ENCODE measurements at regions not wholly inside any gene's neighbourhood (a gene's known extent, or its start where the extent isn't known, plus 50 kb on each side); places are given as distances from the start of the nearest gene placed in this dataset.

DNA sequence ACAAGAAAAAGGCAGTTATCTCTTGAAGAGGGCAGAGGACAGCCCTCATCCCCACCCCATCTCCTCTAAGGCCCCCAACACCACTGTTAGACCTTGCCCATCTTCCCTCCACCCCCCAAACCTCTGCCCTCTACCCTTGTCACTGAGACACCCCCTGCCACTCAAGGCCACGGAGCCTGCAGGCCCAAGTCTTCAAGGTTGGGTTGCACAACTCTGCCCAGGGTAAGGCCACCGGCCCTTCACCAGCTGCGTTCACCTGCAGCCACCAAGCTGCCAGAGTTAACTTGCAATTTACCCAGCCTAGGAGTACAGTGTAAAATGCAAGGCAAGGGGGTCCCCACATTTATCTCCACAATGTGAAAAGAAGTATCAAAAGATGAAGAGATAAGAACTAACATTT, 128.7 kb upstream of the PKDCC start:
- TF ChIP-seq SIN3A (IDR thresholded peaks at IDR 0.05; ENCODE audit: borderline replicate concordance, insufficient read depth, low read length) (no peak), TAF1 (IDR thresholded peaks at IDR 0.05; ENCODE audit: borderline replicate concordance, insufficient read depth, low read length) (no peak)
